ENCODE measurements at regions not wholly inside any gene's neighbourhood (a gene's known extent, or its start where the extent isn't known, plus 50 kb on each side); places are given as distances from the start of the nearest gene placed in this dataset.
A peak's percentile ranks its signal among the peaks of the same experiment; 100 is the strongest.
"Not testable (repeated sequence)": the region's sequence is repeated elsewhere in the genome, so short reads cannot be mapped to it uniquely, and the experiment has no call there.

- no peak for DNase-seq
These were observed 252.0 kb upstream of the DIAPH2 start for GRCh38 chrX:96432647-96433046.

- no peak for DNase-seq
These were observed 251.1 kb upstream of the DIAPH2 start for GRCh38 chrX:96433409-96434077.

GRCh38 chrX:96435378-96436035, 249.1 kb upstream of the DIAPH2 start:
- DNase-seq: no peak

GRCh38 chrX:96436105-96436504, 248.5 kb upstream of the DIAPH2 start:
- DNase-seq: no peak

GRCh38 chrX:96438803-96439202, 245.8 kb upstream of the DIAPH2 start:
- no peak for DNase-seq

- no peak for DNase-seq
These were observed 243.7 kb upstream of the DIAPH2 start for GRCh38 chrX:96440941-96441340.

GRCh38 chrX:96445531-96446065, 239.0 kb upstream of the DIAPH2 start:
- DNase-seq: peak; percentile 2

- DNase-seq: no peak
These were observed 238.1 kb upstream of the DIAPH2 start for GRCh38 chrX:96446524-96446923.

GRCh38 chrX:96447161-96447560, 237.5 kb upstream of the DIAPH2 start:
- DNase-seq: no peak

- DNase-seq: no peak
These were observed 235.5 kb upstream of the DIAPH2 start for GRCh38 chrX:96449191-96449590.

- no peak for DNase-seq
These were observed 234.7 kb upstream of the DIAPH2 start for GRCh38 chrX:96449896-96450295.

GRCh38 chrX:96453139-96453538, 231.5 kb upstream of the DIAPH2 start:
- DNase-seq: no peak

- DNase-seq: peak; percentile 4
These were observed 229.6 kb upstream of the DIAPH2 start for GRCh38 chrX:96455078-96455477.

- peak; percentile 38 for DNase-seq
These were observed 219.6 kb upstream of the DIAPH2 start for GRCh38 chrX:96464880-96465558.

- DNase-seq: no peak
These were observed 210.5 kb upstream of the DIAPH2 start for GRCh38 chrX:96474029-96474740.

GRCh38 chrX:96474741-96475125, 209.9 kb upstream of the DIAPH2 start:
- no peak for DNase-seq

GRCh38 chrX:96480081-96480480, 204.6 kb upstream of the DIAPH2 start:
- DNase-seq: no peak

- no peak for DNase-seq
These were observed 202.8 kb upstream of the DIAPH2 start for GRCh38 chrX:96481831-96482230.

- DNase-seq: no peak
These were observed 200.9 kb upstream of the DIAPH2 start for GRCh38 chrX:96483647-96484160.

GRCh38 chrX:96486687-96487086, 198.0 kb upstream of the DIAPH2 start:
- not testable (repeated sequence) for DNase-seq

- DNase-seq: no peak
These were observed 182.1 kb upstream of the DIAPH2 start for GRCh38 chrX:96502507-96502906.

GRCh38 chrX:96529386-96529785, 155.3 kb upstream of the DIAPH2 start:
- DNase-seq: not testable (repeated sequence)

- DNase-seq: no peak
These were observed 146.4 kb upstream of the DIAPH2 start for GRCh38 chrX:96538104-96538725.

Measured in OCI-M1 (cell line).